GM23248 (cell line): ENCODE measurements at regions not wholly inside any gene's neighbourhood (a gene's known extent, or its start where the extent isn't known, plus 50 kb on each side); places are given as distances from the start of the nearest gene placed in this dataset.

Source experiments
- DNase-seq: peaks from one replicate; pipeline ENCODE4 v3.0.0-alpha.2; 2015
- H2AFZ ChIP-seq: fragments of 200-600 bp; sonication (generic); 2 replicates; pipeline ENCODE4 v1.6.1; 2016; ENCODE audit warnings: antibody characterized with exemption
- H3F3A ChIP-seq: fragments of 200-600 bp; sonication (generic); 2 replicates; pipeline ENCODE4 v1.6.1; 2016; ENCODE audit warnings: mild to moderate bottlenecking, antibody characterized with exemption, mixed run types; ENCODE audit not compliant: insufficient read depth
- H3K27ac ChIP-seq: fragments of 200-600 bp; sonication (generic); 2 replicates; pipeline ENCODE4 v1.5.1; 2016; ENCODE audit warnings: mild to moderate bottlenecking
- H3K27me3 ChIP-seq: fragments of 200-600 bp; sonication (generic); replicated peaks from 2 replicates; pipeline ENCODE4 v1.6.1; 2016; ENCODE audit warnings: mild to moderate bottlenecking; ENCODE audit not compliant: insufficient read depth
- H3K36me3 ChIP-seq: fragments of 200-600 bp; sonication (generic); 2 replicates; pipeline ENCODE4 v1.6.1; 2016; ENCODE audit warnings: low read depth, mild to moderate bottlenecking
- H3K4me1 ChIP-seq: fragments of 200-600 bp; sonication (generic); 2 replicates; pipeline ENCODE4 v1.6.1; 2016; ENCODE audit warnings: mild to moderate bottlenecking; ENCODE audit not compliant: insufficient read depth
- H3K4me2 ChIP-seq: fragments of 200-600 bp; sonication (generic); one replicate; pipeline ENCODE4 v1.6.1; 2016; ENCODE audit warnings: mild to moderate bottlenecking; ENCODE audit not compliant: unreplicated experiment
- H3K4me3 ChIP-seq: fragments of 200-600 bp; sonication (generic); 2 replicates; pipeline ENCODE4 v1.5.1; 2016; ENCODE audit warnings: mild to moderate bottlenecking
- H3K79me2 ChIP-seq: fragments of 200-600 bp; sonication (generic); 2 replicates; pipeline ENCODE4 v1.6.1; 2016; ENCODE audit warnings: mild to moderate bottlenecking; ENCODE audit not compliant: insufficient read depth
- H3K9ac ChIP-seq: fragments of 200-600 bp; sonication (generic); 2 replicates; pipeline ENCODE4 v1.6.1; 2016; ENCODE audit warnings: mild to moderate bottlenecking
- H3K9me2 ChIP-seq: fragments of 200-600 bp; sonication (generic); 2 replicates; pipeline ENCODE4 v1.6.1; 2016; ENCODE audit warnings: mixed run types, mild to moderate bottlenecking, moderate library complexity; ENCODE audit not compliant: insufficient read depth
- H3K9me3 ChIP-seq: fragments of 200-600 bp; sonication (generic); one replicate; pipeline ENCODE4 v1.6.1; 2017; ENCODE audit warnings: low read depth
- H4K20me1 ChIP-seq: fragments of 200-600 bp; sonication (generic); 2 replicates; pipeline ENCODE4 v1.6.0; 2016; ENCODE audit not compliant: insufficient read depth
- EZH2 ChIP-seq: fragments of 200-600 bp; sonication (generic); IDR thresholded peaks from 2 replicates; pipeline ENCODE4 v1.6.1; 2018; ENCODE audit warnings: antibody characterized with exemption, mild to moderate bottlenecking; ENCODE audit not compliant: insufficient read depth, poor library complexity, severe bottlenecking
- EZH2phosphoT487 ChIP-seq: fragments of 200-600 bp; sonication (generic); IDR thresholded peaks from 2 replicates; pipeline ENCODE4 v1.6.1; 2018; ENCODE audit warnings: antibody characterized with exemption, moderate library complexity, mild to moderate bottlenecking, low read depth; ENCODE audit not compliant: insufficient read depth
- WGBS, 2 experiments: methylation state at CpG; one replicate each; pipeline ENCODE4 v1.1.6; 2015 to 2017; ENCODE audit warnings: low lambda C conversion rate in 2 of 2, low coverage in 1 of 2; ENCODE audit errors: missing lambda C conversion rate in 2 of 2; 5-methylcytosine and 5-hydroxymethylcytosine counted together
- in situ Hi-C: fragments of 300-500 bp; cut with MboI; formaldehyde crosslinking; loops from 2 replicates; pipeline ENCODE4 v1.15.0; 2020

GRCh38 chr6:33954453-33954852 is 150.7 kb upstream of the MLN start:
- Histone ChIP-seq H3K9ac (no peak overlapping the region), H3K27ac (no peak overlapping the region), H3K9me3 (no peaks in the 10 kb centered on the region), H4K20me1 (no peaks in the 10 kb centered on the region), H3K4me1 (no peaks in the 10 kb centered on the region), H3K4me2 (no peak overlapping the region), H2AFZ (no peak overlapping the region), H3K9me2 (no peaks in the 10 kb centered on the region), H3K27me3 (peaks cover 17% of the 10 kb centered on the region), H3K79me2 (no peaks in the 10 kb centered on the region), H3K4me3 (no peak overlapping the region), H3K36me3 (no peaks in the 10 kb centered on the region), H3F3A (no peaks in the 10 kb centered on the region)
- TF ChIP-seq EZH2phosphoT487, result no peak
- TF ChIP-seq EZH2, result no peak
- 58 to 59% methylated on average over 3 of the region's 3 CpGs for WGBS, 2 experiments
- in situ Hi-C loops, result no loop called here
- no peak for DNase-seq

GRCh38 chr6:33953171-33953570 is 149.4 kb upstream of the MLN start:
- H3K9me2 ChIP-seq, result no peaks in the 10 kb centered on the region
- peaks cover 17% of the 10 kb centered on the region for H3K27me3 ChIP-seq
- H3K36me3 ChIP-seq, result no peaks in the 10 kb centered on the region
- H3K9me3 ChIP-seq, result no peaks in the 10 kb centered on the region
- H3K4me3 ChIP-seq, result no peak overlapping the region
- H3K9ac ChIP-seq, result no peak overlapping the region
- no peaks in the 10 kb centered on the region for H3K79me2 ChIP-seq
- DNase-seq, result no peak
- 47 to 48% methylated on average over 3 of the region's 3 CpGs for WGBS, 2 experiments
- H3K27ac ChIP-seq, result no peak overlapping the region
- no peak overlapping the region for H2AFZ ChIP-seq
- H4K20me1 ChIP-seq, result no peaks in the 10 kb centered on the region
- H3F3A ChIP-seq, result no peaks in the 10 kb centered on the region
- no peak for TF ChIP-seq EZH2phosphoT487
- no peak for TF ChIP-seq EZH2
- in situ Hi-C loops, result no loop called here
- no peak overlapping the region for H3K4me2 ChIP-seq
- no peaks in the 10 kb centered on the region for H3K4me1 ChIP-seq

- Histone ChIP-seq H3K9me3 (no peaks in the 10 kb centered on the region), H3K27ac (no peak overlapping the region), H3K36me3 (no peaks in the 10 kb centered on the region), H3K4me3 (no peak overlapping the region), H3K9me2 (no peaks in the 10 kb centered on the region), H2AFZ (no peak overlapping the region), H3K4me1 (no peaks in the 10 kb centered on the region), H3K4me2 (no peak overlapping the region), H3K79me2 (no peaks in the 10 kb centered on the region), H3K9ac (no peak overlapping the region), H3K27me3 (peaks cover 17% of the 10 kb centered on the region), H3F3A (no peaks in the 10 kb centered on the region), H4K20me1 (no peaks in the 10 kb centered on the region)
- in situ Hi-C loops, result no loop called here
- DNase-seq, result no peak
- WGBS, 2 experiments, result 56 to 62% methylated on average over 4 of the region's 4 CpGs
- TF ChIP-seq EZH2phosphoT487, result no peak
- TF ChIP-seq EZH2, result no peak
These were observed 148.2 kb upstream of the MLN start for GRCh38 chr6:33952016-33952415.

GRCh38 chr6:33950891-33951889 is 147.4 kb upstream of the MLN start:
- Histone ChIP-seq H3K9me2 (no peaks in the 10 kb centered on the region), H3K4me2 (no peak overlapping the region), H3K9me3 (no peaks in the 10 kb centered on the region), H3F3A (no peaks in the 10 kb centered on the region), H3K27me3 (peaks cover 17% of the 10 kb centered on the region), H3K79me2 (no peaks in the 10 kb centered on the region), H4K20me1 (no peaks in the 10 kb centered on the region), H3K4me3 (no peak overlapping the region), H3K36me3 (no peaks in the 10 kb centered on the region), H3K9ac (no peak overlapping the region), H3K4me1 (no peaks in the 10 kb centered on the region), H2AFZ (no peak overlapping the region), H3K27ac (no peak overlapping the region)
- TF ChIP-seq EZH2phosphoT487, result no peak
- DNase-seq, result no peak
- in situ Hi-C loops, result no loop called here
- WGBS, 2 experiments, result 72 to 76% methylated on average over 25 of the region's 25 CpGs
